Kidney (tissue), 13 donors: ENCODE measurements at regions not wholly inside any gene's neighbourhood (a gene's known extent, or its start where the extent isn't known, plus 50 kb on each side); places are given as distances from the start of the nearest gene placed in this dataset.

Experiments
- DNase-seq, 5 donors: peaks; one replicate each; pipeline ENCODE4 v3.0.0-alpha.2; 2013 to 2020
- FAIRE-seq: peaks from 2 replicates; lab custom pipeline; 2012; peaks lifted over from hg19 to GRCh38; lab: Jason Lieb, UNC
- H3K27ac ChIP-seq, 2 donors: one replicate each; pipeline ENCODE4 v1.7.0; 2013; ENCODE audit warnings: low read depth in 2 of 2, low read length in 2 of 2, inconsistent platforms in 1 of 2
- H3K27me3 ChIP-seq: one replicate; pipeline ENCODE4 v1.7.1; 2013; ENCODE audit warnings: low read length, inconsistent platforms; ENCODE audit not compliant: control insufficient read depth, insufficient read depth
- H3K36me3 ChIP-seq, 3 donors: one replicate each; pipeline versions ENCODE4 v1.7.0 to v1.7.1; 2013; ENCODE audit warnings: low read length in 3 of 3, control low read depth in 1 of 3, inconsistent platforms in 1 of 3; ENCODE audit not compliant: insufficient read depth in 3 of 3, control insufficient read depth in 2 of 3
- H3K4me1 ChIP-seq, 3 donors: one replicate each; pipeline versions ENCODE4 v1.7.0 to v1.7.1; 2013; ENCODE audit warnings: low read length in 3 of 3, inconsistent platforms in 1 of 3, low read depth in 1 of 3; ENCODE audit not compliant: control insufficient read depth in 2 of 3, insufficient read depth in 2 of 3
- H3K4me3 ChIP-seq, 3 donors: one replicate each; pipeline versions ENCODE4 v1.7.0 to v1.8.1; 2013; ENCODE audit warnings: low read length in 3 of 3, control low read depth in 1 of 3, inconsistent platforms in 1 of 3
- H3K9ac ChIP-seq, 3 donors: one replicate each; pipeline versions ENCODE4 v1.7.0 to v1.7.1; 2013; ENCODE audit warnings: low read length in 3 of 3, control low read depth in 1 of 3, inconsistent platforms in 1 of 3
- H3K9me3 ChIP-seq, 3 donors: one replicate each; pipeline versions ENCODE4 v1.7.0 to v1.7.1; 2013; ENCODE audit warnings: low read length in 3 of 3, control low read depth in 1 of 3, inconsistent platforms in 1 of 3; ENCODE audit not compliant: control insufficient read depth in 2 of 3, insufficient read depth in 1 of 3
- CTCF ChIP-seq: IDR thresholded peaks from 3 replicates; pipeline ENCODE4 v1.5.1; 2012; ENCODE audit warnings: mild to moderate bottlenecking, moderate library complexity, borderline replicate concordance; ENCODE audit not compliant: insufficient read depth; ENCODE audit errors: extremely low read depth
- intact Hi-C: fragments of 100-400 bp; cut with DNase I; formaldehyde crosslinking; loops from one replicate; pipeline ENCODE4 v1.11.1; 2022
- donor health status: control.
- donor health status: control.
- donor health status: control.
- donor health status: control.
- donor health status: control.
- donor health status: DM: yes; HTN: yes; CAD: no.
- donor health status: Normal renal cell carcinoma (clear cell type).

DNA sequence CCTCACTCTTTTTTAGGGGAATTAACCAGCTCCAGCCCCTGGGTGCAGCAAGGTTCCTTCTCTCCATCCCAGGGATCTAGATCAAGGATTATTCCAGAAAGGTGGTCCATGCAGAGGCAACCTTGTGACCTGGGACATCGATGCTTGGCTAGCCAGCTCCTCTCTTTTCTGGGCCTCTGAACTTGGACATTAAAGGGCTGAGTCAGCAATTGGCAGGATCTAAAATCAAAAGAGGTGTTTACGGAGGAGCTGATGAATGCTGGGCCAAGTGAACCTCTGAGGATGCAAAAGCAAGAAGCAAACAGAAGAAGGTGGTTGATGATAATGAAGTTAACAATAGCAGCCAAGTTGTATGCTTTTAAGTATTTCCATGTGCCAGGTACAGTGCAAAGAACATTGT, 207.0 kb downstream of the MAF start:
- DNase-seq: no peak
- no peak for FAIRE-seq
- H3K9me3 ChIP-seq: no peaks in the 10 kb centered on the region
- no peak for TF ChIP-seq CTCF
- H3K27me3 ChIP-seq: no peaks in the 10 kb centered on the region
- H3K36me3 ChIP-seq: no peaks in the 10 kb centered on the region
- no peak overlapping the region for H3K4me3 ChIP-seq
- H3K9ac ChIP-seq: no peak overlapping the region
- intact Hi-C loops: no loop called here
- H3K4me1 ChIP-seq: peaks cover 0 to 2% (median 0%) of the 10 kb centered on the region in 3 donors
- H3K27ac ChIP-seq: no peak overlapping the region

- Histone ChIP-seq H3K9ac (no peak overlapping the region), H3K27ac (no peak overlapping the region), H3K36me3 (no peaks in the 10 kb centered on the region), H3K9me3 (no peaks in the 10 kb centered on the region), H3K4me3 (no peak overlapping the region), H3K4me1 (peaks cover 0 to 2% (median 0%) of the 10 kb centered on the region in 3 donors), H3K27me3 (no peaks in the 10 kb centered on the region)
- FAIRE-seq (no peak), DNase-seq (no peak)
- no peak for TF ChIP-seq CTCF
- intact Hi-C loops: no loop called here
Measured at GRCh38 chr16:79393127-79393526, 207.4 kb downstream of the MAF start.

- FAIRE-seq (no peak), DNase-seq (no peak)
- Histone ChIP-seq H3K27me3 (no peaks in the 10 kb centered on the region), H3K4me3 (no peak overlapping the region), H3K9ac (no peak overlapping the region), H3K4me1 (peaks cover 0 to 2% (median 0%) of the 10 kb centered on the region in 3 donors), H3K27ac (no peak overlapping the region), H3K9me3 (no peaks in the 10 kb centered on the region), H3K36me3 (no peaks in the 10 kb centered on the region)
- TF ChIP-seq CTCF: no peak
- intact Hi-C loops: no loop called here
Measured at GRCh38 chr16:79392081-79392480, 208.5 kb downstream of the MAF start.

DNA sequence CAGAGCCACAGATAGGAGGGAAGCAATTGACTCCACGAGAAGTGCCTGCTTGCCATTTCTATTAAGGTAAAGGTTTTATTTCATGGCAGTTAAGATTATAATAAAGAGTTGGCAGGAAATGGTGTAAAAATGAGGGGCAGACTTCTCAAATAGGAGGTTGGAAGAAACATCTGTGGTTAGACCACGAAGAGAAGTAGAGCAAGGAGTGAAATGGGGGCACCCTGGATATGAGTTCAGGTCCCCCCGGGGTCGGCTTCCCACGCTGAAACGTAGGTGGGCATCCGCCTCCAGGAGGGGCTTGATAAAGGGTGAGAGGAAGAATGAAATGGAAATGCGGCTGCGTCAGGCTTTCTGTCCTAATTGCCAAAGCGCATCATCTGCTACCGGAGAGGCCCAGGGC, 209.1 kb downstream of the MAF start:
- Histone ChIP-seq H3K4me1 (peaks cover 0 to 2% (median 0%) of the 10 kb centered on the region in 3 donors), H3K36me3 (no peaks in the 10 kb centered on the region), H3K4me3 (no peak overlapping the region), H3K27me3 (no peaks in the 10 kb centered on the region), H3K9ac (no peak overlapping the region), H3K9me3 (no peaks in the 10 kb centered on the region), H3K27ac (no peak overlapping the region)
- no peak for FAIRE-seq
- DNase-seq: no peak
- no peak for TF ChIP-seq CTCF
- intact Hi-C loops: no loop called here
